NB4 (cell line): ENCODE measurements at regions not wholly inside any gene's neighbourhood (a gene's known extent, or its start where the extent isn't known, plus 50 kb on each side); places are given as distances from the start of the nearest gene placed in this dataset.
"Not testable (repeated sequence)": the region's sequence is repeated elsewhere in the genome, so short reads cannot be mapped to it uniquely, and the experiment has no call there.

Source experiments
- DNase-seq: peaks from one replicate; pipeline ENCODE4 v3.0.0; 2010; ENCODE audit warnings: low read depth
- H3K4me3 ChIP-seq: one replicate; pipeline ENCODE4 v1.5.1; 2011; ENCODE audit warnings: mild to moderate bottlenecking, low read depth, low read length, moderate library complexity
- MYC ChIP-seq: IDR thresholded peaks from 2 replicates; pipeline ENCODE4 v1.6.1; 2011; ENCODE audit warnings: low read depth, low read length
- POLR2A ChIP-seq: IDR thresholded peaks from 2 replicates; pipeline ENCODE4 v1.6.1; 2011; ENCODE audit warnings: mild to moderate bottlenecking; ENCODE audit not compliant: insufficient read length; ENCODE audit errors: extremely low read depth
- TF ChIP-seq, protein P1 (sequence below): IDR thresholded peaks from 2 replicates; pipeline ENCODE4 v1.6.1; 2011; ENCODE audit warnings: low read depth, low read length
- TF ChIP-seq, protein P2 (sequence below): IDR thresholded peaks from one replicate; pipeline ENCODE4 v1.5.1; 2012; ENCODE audit warnings: low read depth, low read length

DNA sequence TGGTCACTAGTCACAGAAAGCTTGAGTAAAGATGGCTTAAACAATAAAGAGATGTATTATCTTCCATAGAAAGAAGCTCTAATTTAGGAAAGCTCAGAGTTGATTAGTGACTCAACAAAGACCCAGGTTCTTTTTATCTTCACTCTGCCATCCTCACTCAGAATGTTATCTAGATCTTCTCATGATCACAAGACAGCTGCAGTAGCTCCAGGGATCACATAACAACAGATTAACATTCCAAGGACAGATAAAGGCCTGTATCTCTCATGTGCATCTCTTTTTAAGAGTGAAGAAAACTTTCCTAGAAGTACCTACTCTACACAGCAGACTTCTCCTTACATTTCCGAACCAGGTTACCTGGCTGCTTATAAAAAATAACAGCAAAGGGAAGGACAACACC is 368.7 kb upstream of the PROX1 start:
- DNase-seq = no peak

DNA sequence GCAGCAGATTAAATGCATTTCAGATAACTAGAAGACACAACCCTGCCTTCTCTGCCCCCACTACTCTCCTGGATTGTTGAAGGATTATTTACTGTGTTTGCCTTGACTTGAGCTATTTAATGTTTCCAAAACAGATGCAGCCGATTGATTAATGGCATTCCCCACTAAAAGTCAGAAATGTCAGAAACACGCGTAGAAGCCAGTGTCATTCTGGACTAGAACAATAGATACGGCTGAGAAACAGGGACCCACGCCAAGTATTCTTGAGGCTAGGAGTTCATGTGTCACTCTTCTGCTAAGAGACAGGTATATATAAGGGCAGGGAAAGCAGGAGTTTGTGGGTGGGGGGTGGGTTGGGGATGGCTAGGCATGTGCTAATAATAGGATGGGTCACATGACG is 366.7 kb upstream of the PROX1 start:
- no peak overlapping the region for H3K4me3 ChIP-seq
- TF ChIP-seq, protein P1, sequence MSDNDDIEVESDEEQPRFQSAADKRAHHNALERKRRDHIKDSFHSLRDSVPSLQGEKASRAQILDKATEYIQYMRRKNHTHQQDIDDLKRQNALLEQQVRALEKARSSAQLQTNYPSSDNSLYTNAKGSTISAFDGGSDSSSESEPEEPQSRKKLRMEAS = no peak
- no peak for TF ChIP-seq POLR2A
- TF ChIP-seq, protein P2, sequence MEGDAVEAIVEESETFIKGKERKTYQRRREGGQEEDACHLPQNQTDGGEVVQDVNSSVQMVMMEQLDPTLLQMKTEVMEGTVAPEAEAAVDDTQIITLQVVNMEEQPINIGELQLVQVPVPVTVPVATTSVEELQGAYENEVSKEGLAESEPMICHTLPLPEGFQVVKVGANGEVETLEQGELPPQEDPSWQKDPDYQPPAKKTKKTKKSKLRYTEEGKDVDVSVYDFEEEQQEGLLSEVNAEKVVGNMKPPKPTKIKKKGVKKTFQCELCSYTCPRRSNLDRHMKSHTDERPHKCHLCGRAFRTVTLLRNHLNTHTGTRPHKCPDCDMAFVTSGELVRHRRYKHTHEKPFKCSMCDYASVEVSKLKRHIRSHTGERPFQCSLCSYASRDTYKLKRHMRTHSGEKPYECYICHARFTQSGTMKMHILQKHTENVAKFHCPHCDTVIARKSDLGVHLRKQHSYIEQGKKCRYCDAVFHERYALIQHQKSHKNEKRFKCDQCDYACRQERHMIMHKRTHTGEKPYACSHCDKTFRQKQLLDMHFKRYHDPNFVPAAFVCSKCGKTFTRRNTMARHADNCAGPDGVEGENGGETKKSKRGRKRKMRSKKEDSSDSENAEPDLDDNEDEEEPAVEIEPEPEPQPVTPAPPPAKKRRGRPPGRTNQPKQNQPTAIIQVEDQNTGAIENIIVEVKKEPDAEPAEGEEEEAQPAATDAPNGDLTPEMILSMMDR = no peak
- no peak for TF ChIP-seq MYC
- DNase-seq = no peak

More for the DNA sequence above, 368.7 kb upstream of the PROX1 start:
- TF ChIP-seq, protein P1 = no peak
- TF ChIP-seq MYC = no peak
- no peak for TF ChIP-seq POLR2A
- TF ChIP-seq, protein P2 = no peak
- H3K4me3 ChIP-seq = no peak overlapping the region

- H3K4me3 ChIP-seq = no peak overlapping the region
- peak; percentile 51 for DNase-seq
- TF ChIP-seq MYC (no peak), POLR2A (no peak)
- TF ChIP-seq, protein P1 = no peak
- TF ChIP-seq, protein P2 = no peak
Observed at GRCh38 chr1:213622365-213623063, 365.3 kb upstream of the PROX1 start.

GRCh38 chr1:213623064-213623581 is 364.6 kb upstream of the PROX1 start:
- DNase-seq = peak; percentile 8

GRCh38 chr1:213623862-213624261 is 363.9 kb upstream of the PROX1 start:
- no peak for TF ChIP-seq POLR2A
- TF ChIP-seq, protein P1 = no peak
- TF ChIP-seq MYC = no peak
- TF ChIP-seq, protein P2 = no peak
- no peak for DNase-seq
- H3K4me3 ChIP-seq = no peak overlapping the region

More at GRCh38 chr1:213623064-213623581, 364.6 kb upstream of the PROX1 start:
- TF ChIP-seq MYC (no peak), POLR2A (no peak)
- TF ChIP-seq, protein P1 = no peak
- TF ChIP-seq, protein P2 = no peak
- no peak overlapping the region for H3K4me3 ChIP-seq

- DNase-seq, H3K4me3 ChIP-seq: not testable (repeated sequence)
Observed at GRCh38 chr1:213636778-213637177, 351.0 kb upstream of the PROX1 start.
